ENCODE measurements at regions not wholly inside any gene's neighbourhood (a gene's known extent, or its start where the extent isn't known, plus 50 kb on each side); places are given as distances from the start of the nearest gene placed in this dataset.

- CTCF ChIA-PET, result no interaction called here
- Histone ChIP-seq H3F3A (ENCODE audit: low read length, unreplicated experiment) (no peaks in the 10 kb centered on the region), H3K9me2 (replicated peaks; ENCODE audit: low read length) (no peaks in the 10 kb centered on the region), H3K9me3 (ENCODE audit: low read length) (no peaks in the 10 kb centered on the region), H3K4me1 (ENCODE audit: insufficient read depth, low read length) (peaks cover 9% of the 10 kb centered on the region), H3K27ac (ENCODE audit: low read length) (no peak overlapping the region), H3K27me3 (ENCODE audit: low read length) (no peaks in the 10 kb centered on the region), H4K20me1 (ENCODE audit: low read length) (no peaks in the 10 kb centered on the region), H2AFZ (ENCODE audit: low read length) (no peak overlapping the region), H3K79me2 (ENCODE audit: low read length) (no peaks in the 10 kb centered on the region), H3K4me2 (ENCODE audit: low read length) (no peak overlapping the region), H3K9ac (ENCODE audit: low read length) (no peak overlapping the region), H3K4me3 (ENCODE audit: low read length) (no peak overlapping the region), H3K36me3 (ENCODE audit: low read depth, low read length) (no peaks in the 10 kb centered on the region)
- intact Hi-C loops (cut with micrococcal nuclease), result no loop called here
- no TSS peak for BruUV-seq (replicated peaks)
- no peak for DNase-seq
- ATAC-seq, result no peak
- POLR2A ChIA-PET (ENCODE audit: unreplicated experiment), result no interaction called here
- no peak for TF ChIP-seq CTCF (conservative IDR thresholded peaks at IDR 0.05; ENCODE audit: low read depth, low read length)
- TF ChIP-seq EZH2phosphoT487 (IDR thresholded peaks at IDR 0.05; ENCODE audit: borderline replicate concordance, low read length), result no peak
- no peak for TF ChIP-seq EZH2 (IDR thresholded peaks at IDR 0.05; ENCODE audit: low read length, unreplicated experiment)
Observed at GRCh38 chr1:222247811-222248310, 300.0 kb downstream of the HHIPL2 start.

GRCh38 chr1:222247081-222247480 lies 300.8 kb downstream of the HHIPL2 start:
- ChIA-PET CTCF (no interaction called here), POLR2A (ENCODE audit: unreplicated experiment) (no interaction called here)
- DNase-seq (no peak), ATAC-seq (no peak)
- H3K79me2 ChIP-seq (ENCODE audit: low read length), result no peaks in the 10 kb centered on the region
- H3K9me3 ChIP-seq (ENCODE audit: low read length), result no peaks in the 10 kb centered on the region
- H3K36me3 ChIP-seq (ENCODE audit: low read depth, low read length), result no peaks in the 10 kb centered on the region
- no peaks in the 10 kb centered on the region for H4K20me1 ChIP-seq (ENCODE audit: low read length)
- H3F3A ChIP-seq (ENCODE audit: low read length, unreplicated experiment), result no peaks in the 10 kb centered on the region
- H3K4me3 ChIP-seq (ENCODE audit: low read length), result no peak overlapping the region
- no peak overlapping the region for H3K27ac ChIP-seq (ENCODE audit: low read length)
- no peak overlapping the region for H2AFZ ChIP-seq (ENCODE audit: low read length)
- no peaks in the 10 kb centered on the region for H3K27me3 ChIP-seq (ENCODE audit: low read length)
- H3K4me2 ChIP-seq (ENCODE audit: low read length), result no peak overlapping the region
- peaks cover 9% of the 10 kb centered on the region for H3K4me1 ChIP-seq (ENCODE audit: insufficient read depth, low read length)
- intact Hi-C loops (cut with micrococcal nuclease), result no loop called here
- H3K9me2 ChIP-seq (replicated peaks; ENCODE audit: low read length), result no peaks in the 10 kb centered on the region
- no peak overlapping the region for H3K9ac ChIP-seq (ENCODE audit: low read length)
- no TSS peak for BruUV-seq (replicated peaks)
- no peak for TF ChIP-seq EZH2phosphoT487 (IDR thresholded peaks at IDR 0.05; ENCODE audit: borderline replicate concordance, low read length)
- no peak for TF ChIP-seq EZH2 (IDR thresholded peaks at IDR 0.05; ENCODE audit: low read length, unreplicated experiment)
- no peak for TF ChIP-seq CTCF (conservative IDR thresholded peaks at IDR 0.05; ENCODE audit: low read depth, low read length)

GRCh38 chr1:222243902-222244301 lies 304.0 kb downstream of the HHIPL2 start:
- intact Hi-C loops (cut with micrococcal nuclease), result no loop called here
- peak overlapping the region; percentile 26; the same call in 1 of the 2 replicates for H3K27ac ChIP-seq (ENCODE audit: low read length)
- H2AFZ ChIP-seq (ENCODE audit: low read length), result no peak overlapping the region
- ATAC-seq, result peak; percentile 91
- H3K9me2 ChIP-seq (replicated peaks; ENCODE audit: low read length), result no peaks in the 10 kb centered on the region
- no peaks in the 10 kb centered on the region for H3K79me2 ChIP-seq (ENCODE audit: low read length)
- ChIA-PET POLR2A (ENCODE audit: unreplicated experiment) (no interaction called here), CTCF (no interaction called here)
- no peaks in the 10 kb centered on the region for H3K36me3 ChIP-seq (ENCODE audit: low read depth, low read length)
- no peaks in the 10 kb centered on the region for H3K9me3 ChIP-seq (ENCODE audit: low read length)
- TF ChIP-seq EZH2 (IDR thresholded peaks at IDR 0.05; ENCODE audit: low read length, unreplicated experiment) (no peak), CTCF (conservative IDR thresholded peaks at IDR 0.05; ENCODE audit: low read depth, low read length) (no peak), EZH2phosphoT487 (IDR thresholded peaks at IDR 0.05; ENCODE audit: borderline replicate concordance, low read length) (no peak)
- H3K27me3 ChIP-seq (ENCODE audit: low read length), result no peaks in the 10 kb centered on the region
- BruUV-seq (replicated peaks), result no TSS peak
- H3K4me2 ChIP-seq (ENCODE audit: low read length), result peak overlapping the region; percentile 27
- DNase-seq, result peak; percentile 99
- no peaks in the 10 kb centered on the region for H3F3A ChIP-seq (ENCODE audit: low read length, unreplicated experiment)
- peaks cover 14% of the 10 kb centered on the region for H3K4me1 ChIP-seq (ENCODE audit: insufficient read depth, low read length)
- no peak overlapping the region for H3K9ac ChIP-seq (ENCODE audit: low read length)
- no peak overlapping the region for H3K4me3 ChIP-seq (ENCODE audit: low read length)
- H4K20me1 ChIP-seq (ENCODE audit: low read length), result no peaks in the 10 kb centered on the region

Measured in PC-3 (cell line).